GM06990 (cell line): ENCODE measurements at regions not wholly inside any gene's neighbourhood (a gene's known extent, or its start where the extent isn't known, plus 50 kb on each side); places are given as distances from the start of the nearest gene placed in this dataset.
"Not testable (repeated sequence)": the region's sequence is repeated elsewhere in the genome, so short reads cannot be mapped to it uniquely, and the experiment has no call there.

Source experiments
- DNase-seq: peaks from one replicate; pipeline ENCODE4 v3.0.0-alpha.2; 2011; ENCODE audit not compliant: insufficient read length; ENCODE audit errors: extremely low read depth
- H3K27me3 ChIP-seq: replicated peaks from 2 replicates; pipeline ENCODE4 v1.6.0; 2011; ENCODE audit warnings: low read length; ENCODE audit not compliant: control insufficient read depth, insufficient read depth
- H3K36me3 ChIP-seq: 2 replicates; pipeline ENCODE4 v1.5.1; 2011; ENCODE audit warnings: low read length; ENCODE audit not compliant: control insufficient read depth, insufficient read depth
- H3K4me3 ChIP-seq: replicated peaks from 2 replicates; pipeline ENCODE4 v1.5.1; 2011; ENCODE audit warnings: low read depth, mild to moderate bottlenecking, control low read depth, low read length
- TF ChIP-seq, protein P1 (sequence below): IDR thresholded peaks from 2 replicates; pipeline ENCODE4 v1.5.1; 2011; ENCODE audit warnings: low read length, control low read depth, mild to moderate bottlenecking, inconsistent platforms; ENCODE audit not compliant: insufficient read depth, poor library complexity, severe bottlenecking

DNA sequence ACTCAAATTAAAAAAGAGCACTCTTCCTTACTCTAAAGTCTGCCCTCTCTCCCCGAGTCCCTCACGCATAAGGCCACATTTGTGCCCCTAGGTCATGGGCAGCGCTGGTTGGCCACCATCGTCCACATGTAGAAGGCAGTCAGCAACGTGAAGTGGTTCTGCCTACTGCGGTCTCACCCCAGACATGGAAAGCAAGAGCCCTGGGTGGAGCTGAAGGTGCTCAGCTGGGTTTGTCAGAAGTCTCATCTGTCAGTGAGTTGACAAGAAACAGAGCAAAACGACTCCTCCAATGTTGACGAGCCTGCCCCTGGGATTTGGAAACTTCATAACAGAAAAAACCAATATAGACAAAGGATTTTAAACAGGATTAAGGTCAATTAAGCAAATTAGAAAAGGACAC lies 192.3 kb upstream of the PRSS58 start:
- no peaks in the 10 kb centered on the region for H3K36me3 ChIP-seq
- no peak for DNase-seq
- H3K4me3 ChIP-seq: no peak overlapping the region
- no peaks in the 10 kb centered on the region; the same call in none of the 2 replicates for H3K27me3 ChIP-seq
- TF ChIP-seq, protein P1, sequence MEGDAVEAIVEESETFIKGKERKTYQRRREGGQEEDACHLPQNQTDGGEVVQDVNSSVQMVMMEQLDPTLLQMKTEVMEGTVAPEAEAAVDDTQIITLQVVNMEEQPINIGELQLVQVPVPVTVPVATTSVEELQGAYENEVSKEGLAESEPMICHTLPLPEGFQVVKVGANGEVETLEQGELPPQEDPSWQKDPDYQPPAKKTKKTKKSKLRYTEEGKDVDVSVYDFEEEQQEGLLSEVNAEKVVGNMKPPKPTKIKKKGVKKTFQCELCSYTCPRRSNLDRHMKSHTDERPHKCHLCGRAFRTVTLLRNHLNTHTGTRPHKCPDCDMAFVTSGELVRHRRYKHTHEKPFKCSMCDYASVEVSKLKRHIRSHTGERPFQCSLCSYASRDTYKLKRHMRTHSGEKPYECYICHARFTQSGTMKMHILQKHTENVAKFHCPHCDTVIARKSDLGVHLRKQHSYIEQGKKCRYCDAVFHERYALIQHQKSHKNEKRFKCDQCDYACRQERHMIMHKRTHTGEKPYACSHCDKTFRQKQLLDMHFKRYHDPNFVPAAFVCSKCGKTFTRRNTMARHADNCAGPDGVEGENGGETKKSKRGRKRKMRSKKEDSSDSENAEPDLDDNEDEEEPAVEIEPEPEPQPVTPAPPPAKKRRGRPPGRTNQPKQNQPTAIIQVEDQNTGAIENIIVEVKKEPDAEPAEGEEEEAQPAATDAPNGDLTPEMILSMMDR: no peak

DNA sequence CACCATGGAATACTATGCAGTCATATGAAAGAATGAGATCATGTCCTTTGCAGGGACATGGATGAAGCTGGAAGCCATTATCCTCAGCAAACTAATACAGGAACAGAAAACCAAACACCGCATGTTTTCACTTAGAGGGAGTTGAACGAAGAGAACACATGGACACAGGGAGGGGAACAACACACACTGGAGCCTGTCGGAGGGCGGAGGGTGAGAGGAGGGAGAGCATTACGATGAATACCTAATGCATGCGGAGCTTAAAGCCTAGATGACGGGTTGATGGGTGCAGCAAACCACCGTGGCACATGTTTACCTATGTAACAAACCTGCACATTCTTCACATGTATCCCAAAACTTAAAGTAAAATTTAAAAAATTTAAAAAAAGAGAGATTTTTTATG lies 191.0 kb upstream of the PRSS58 start:
- not testable (repeated sequence) for H3K36me3 ChIP-seq, DNase-seq, H3K4me3 ChIP-seq, H3K27me3 ChIP-seq

DNA sequence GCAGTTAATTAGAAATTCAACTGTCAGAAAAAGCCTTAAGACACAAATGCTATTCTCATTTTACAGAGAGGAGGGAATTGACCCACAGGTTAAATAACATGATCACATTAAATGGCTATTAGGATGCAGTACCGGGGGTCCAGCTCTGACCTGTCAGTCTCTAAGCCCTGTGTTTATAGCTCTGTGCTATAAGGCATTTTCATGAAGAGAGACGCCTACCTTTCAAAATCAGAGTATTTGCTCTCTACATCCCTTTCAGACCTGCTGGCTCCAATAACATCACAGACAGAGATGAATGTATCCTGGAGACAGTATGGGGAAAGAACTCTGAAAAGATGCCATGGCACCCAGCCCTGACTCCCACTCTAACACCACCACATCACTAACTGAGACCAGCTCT lies 189.9 kb upstream of the PRSS58 start:
- no peak overlapping the region for H3K4me3 ChIP-seq
- no peaks in the 10 kb centered on the region; the same call in none of the 2 replicates for H3K27me3 ChIP-seq
- DNase-seq: no peak
- no peaks in the 10 kb centered on the region for H3K36me3 ChIP-seq
- TF ChIP-seq, protein P1: no peak

DNA sequence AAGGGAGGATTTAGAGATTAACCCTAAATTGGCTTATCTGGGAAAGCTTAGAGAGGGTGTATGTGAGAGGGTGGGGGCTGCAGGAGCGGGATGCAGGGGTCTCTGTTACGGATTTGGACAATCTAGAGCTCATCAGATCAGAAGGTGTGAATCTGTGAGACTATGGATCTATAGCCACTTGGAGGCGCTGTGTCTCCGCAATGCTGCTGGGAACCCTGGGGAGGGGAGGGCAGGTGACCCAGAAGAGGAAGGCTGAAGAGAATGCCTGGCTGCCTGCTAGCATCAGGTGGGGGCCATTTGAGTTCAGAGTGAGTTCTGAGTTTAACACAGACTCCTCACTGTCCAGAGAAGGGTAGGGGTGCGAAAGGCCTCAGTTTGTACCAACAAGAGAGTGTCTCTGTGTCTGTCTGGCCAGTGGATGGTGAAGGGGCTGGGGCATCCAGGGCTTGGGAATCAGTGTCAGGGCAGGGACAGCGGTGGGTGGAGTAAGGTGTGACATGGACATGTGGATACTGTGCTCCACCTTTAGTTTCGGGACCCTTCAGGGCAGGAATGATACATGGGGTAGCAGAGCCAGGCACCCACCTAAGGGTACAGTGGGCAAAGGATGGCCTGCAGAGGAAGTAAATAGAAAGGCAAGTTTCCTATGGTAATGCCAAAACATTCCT lies 187.3 kb upstream of the PRSS58 start:
- TF ChIP-seq, protein P1: peak; percentile 64
- Histone ChIP-seq H3K4me3 (no peak overlapping the region), H3K36me3 (no peaks in the 10 kb centered on the region), H3K27me3 (no peaks in the 10 kb centered on the region; the same call in none of the 2 replicates)
- DNase-seq: no peak

DNA sequence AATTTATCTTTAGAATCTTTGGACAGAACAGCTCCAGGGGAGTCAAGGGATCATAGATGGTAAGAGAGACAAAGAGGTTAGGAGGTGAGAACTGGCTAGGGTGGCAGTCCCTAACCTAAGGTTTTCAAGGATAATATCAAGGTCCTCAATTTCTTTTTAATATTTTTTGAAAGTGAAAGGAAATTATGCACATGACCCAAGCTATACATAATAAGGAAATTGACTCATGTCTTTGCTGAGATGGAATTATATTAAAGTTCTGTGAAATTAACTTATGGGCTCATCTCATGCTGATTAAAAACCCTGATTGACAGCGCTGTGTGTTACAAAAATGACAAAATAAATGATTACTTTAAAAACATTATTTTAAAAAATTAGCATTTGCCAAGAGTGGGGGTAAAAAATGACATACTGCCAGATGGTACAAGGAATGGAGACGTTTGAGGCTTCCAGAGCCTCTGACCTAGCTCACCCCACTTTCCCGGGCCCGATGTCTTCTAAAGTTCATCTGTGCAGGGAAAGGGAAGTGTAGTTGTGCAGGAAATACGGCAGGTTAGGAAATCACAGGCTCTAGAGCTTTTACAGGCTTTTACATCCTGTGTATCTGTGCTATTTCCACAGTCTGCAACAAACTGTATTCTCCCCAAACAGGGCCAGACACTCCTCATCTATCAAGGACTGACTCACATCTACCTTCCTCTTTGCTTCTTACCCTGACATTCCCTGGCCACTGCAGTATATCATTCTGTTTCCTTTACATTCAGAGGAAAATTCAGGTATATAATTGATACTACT lies 185.6 kb upstream of the PRSS58 start:
- TF ChIP-seq, protein P1: no peak
- no peaks in the 10 kb centered on the region for H3K36me3 ChIP-seq
- no peak overlapping the region for H3K4me3 ChIP-seq
- H3K27me3 ChIP-seq: no peaks in the 10 kb centered on the region
- DNase-seq: no peak

DNA sequence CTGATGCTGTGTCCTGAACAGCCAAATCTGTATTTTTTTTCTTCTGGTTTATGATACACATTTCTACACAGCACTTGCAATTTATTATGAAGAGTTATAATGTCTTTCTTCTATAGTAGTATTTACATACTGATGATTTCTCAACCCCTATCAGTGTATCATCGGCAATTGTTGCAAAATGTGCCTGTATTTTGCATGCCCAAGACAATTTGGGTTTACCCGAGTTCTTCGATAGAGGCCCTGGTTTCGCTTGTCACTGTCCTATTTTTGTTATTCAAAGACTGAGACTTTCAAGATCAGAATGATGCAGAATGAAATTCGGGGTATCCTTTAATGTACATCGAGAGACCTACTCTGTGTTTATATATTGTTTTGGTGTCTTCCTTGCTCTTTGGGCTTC lies 184.5 kb upstream of the PRSS58 start:
- H3K36me3 ChIP-seq: no peaks in the 10 kb centered on the region
- no peaks in the 10 kb centered on the region for H3K27me3 ChIP-seq
- DNase-seq: no peak
- H3K4me3 ChIP-seq: no peak overlapping the region
- TF ChIP-seq, protein P1: no peak
